Neuronal stem cell (in vitro differentiated cells): ENCODE measurements at regions not wholly inside any gene's neighbourhood (a gene's known extent, or its start where the extent isn't known, plus 50 kb on each side); places are given as distances from the start of the nearest gene placed in this dataset.

Source experiments
- DNase-seq: peaks from one replicate; pipeline ENCODE4 v3.0.0-alpha.2; 2013; ENCODE audit warnings: low spot score
- H2AFZ ChIP-seq: one replicate; pipeline ENCODE4 v1.6.1; 2013; ENCODE audit warnings: mild to moderate bottlenecking, low read length, inconsistent platforms
- H2AK5ac ChIP-seq: 2 replicates; pipeline ENCODE4 v1.6.1; 2013; ENCODE audit warnings: low read depth, mild to moderate bottlenecking, inconsistent platforms, low read length, moderate library complexity, mixed read lengths
- H2BK120ac ChIP-seq: 2 replicates; pipeline ENCODE4 v1.6.1; 2013; ENCODE audit warnings: low read depth, mild to moderate bottlenecking, inconsistent platforms, low read length, moderate library complexity, mixed read lengths
- H2BK12ac ChIP-seq: one replicate; pipeline ENCODE4 v1.6.1; 2013; ENCODE audit warnings: low read length, inconsistent platforms
- H2BK15ac ChIP-seq: 2 replicates; pipeline ENCODE4 v1.6.1; 2013; ENCODE audit warnings: mild to moderate bottlenecking, low read length, inconsistent platforms, mixed read lengths
- H2BK5ac ChIP-seq: one replicate; pipeline ENCODE4 v1.6.1; 2013; ENCODE audit warnings: inconsistent platforms, mild to moderate bottlenecking, low read length, moderate library complexity
- H3K14ac ChIP-seq: one replicate; pipeline ENCODE4 v1.6.1; 2013; ENCODE audit warnings: low read length, inconsistent platforms
- H3K18ac ChIP-seq: 2 replicates; pipeline ENCODE4 v1.6.1; 2013; ENCODE audit warnings: low read length, inconsistent platforms
- H3K23ac ChIP-seq: 2 replicates; pipeline ENCODE4 v1.6.1; 2013; ENCODE audit warnings: low read depth, mild to moderate bottlenecking, mixed read lengths, low read length, inconsistent platforms; ENCODE audit not compliant: poor library complexity
- H3K27ac ChIP-seq: replicated peaks from 3 replicates; pipeline ENCODE4 v1.5.1; 2013; ENCODE audit warnings: low read length, inconsistent platforms
- H3K27me3 ChIP-seq, 3 experiments: 2 replicates each; pipeline ENCODE4 v1.6.1; 2013; ENCODE audit warnings: low read length in 3 of 3, mild to moderate bottlenecking in 2 of 3, inconsistent platforms in 1 of 3, low read depth in 1 of 3, mixed read lengths in 1 of 3, moderate library complexity in 1 of 3; ENCODE audit not compliant: control insufficient read depth in 3 of 3, insufficient read depth in 3 of 3
- H3K36me3 ChIP-seq, 2 donors: replicated peaks in 1 of 2; 2 replicates each; pipeline ENCODE4 v1.6.1; 2013; ENCODE audit warnings: low read length in 2 of 2; ENCODE audit not compliant: control insufficient read depth in 2 of 2, insufficient read depth in 2 of 2
- H3K4ac ChIP-seq: 2 replicates; pipeline ENCODE4 v1.6.1; 2013; ENCODE audit warnings: inconsistent platforms, mild to moderate bottlenecking, low read length, moderate library complexity
- H3K4me1 ChIP-seq, 2 donors: 1 replicate in 1 of 2; 2 replicates in 1 of 2; pipeline ENCODE4 v1.6.1; 2013; ENCODE audit warnings: low read length in 2 of 2, low read depth in 1 of 2; ENCODE audit not compliant: control insufficient read depth in 2 of 2, insufficient read depth in 1 of 2
- H3K4me2 ChIP-seq: one replicate; pipeline ENCODE4 v1.6.1; 2013; ENCODE audit warnings: mild to moderate bottlenecking, low read length, inconsistent platforms; ENCODE audit not compliant: insufficient read depth, poor library complexity, severe bottlenecking
- H3K4me3 ChIP-seq, 2 donors: 2 replicates each; pipeline ENCODE4 v1.5.1; 2013; ENCODE audit warnings: low read length in 2 of 2, mild to moderate bottlenecking in 2 of 2, inconsistent platforms in 1 of 2, moderate library complexity in 1 of 2
- H3K79me1 ChIP-seq: one replicate; pipeline ENCODE4 v1.6.1; 2013; ENCODE audit warnings: low read depth, mild to moderate bottlenecking, inconsistent platforms, low read length, moderate library complexity
- H3K9ac ChIP-seq: one replicate; pipeline ENCODE4 v1.6.1; 2013; ENCODE audit warnings: mild to moderate bottlenecking, low read depth, low read length, inconsistent platforms; ENCODE audit not compliant: poor library complexity
- H3K9me3 ChIP-seq, 2 donors: replicated peaks in 1 of 2; 2 replicates each; pipeline versions ENCODE3 to v1.6.1; 2013; ENCODE audit warnings: low read length in 2 of 2, mild to moderate bottlenecking in 2 of 2, inconsistent platforms in 1 of 2, low read depth in 1 of 2, mixed read lengths in 1 of 2, moderate library complexity in 1 of 2; ENCODE audit not compliant: control insufficient read depth in 2 of 2, insufficient read depth in 1 of 2
- H4K8ac ChIP-seq: one replicate; pipeline ENCODE4 v1.6.1; 2013; ENCODE audit warnings: low read depth, mild to moderate bottlenecking, inconsistent platforms, low read length, moderate library complexity
- H4K91ac ChIP-seq: one replicate; pipeline ENCODE4 v1.6.1; 2013; ENCODE audit warnings: low read length, low read depth, mild to moderate bottlenecking, inconsistent platforms; ENCODE audit not compliant: poor library complexity
- WGBS, 2 donors: extraction: QIAGEN DNeasy Blood & Tissue Kit; methylation state at CpG; one replicate each; pipeline ENCODE4 v1.1.7; 2013; ENCODE audit warnings: missing lambda C conversion rate in 2 of 2, mixed read lengths in 1 of 2; ENCODE audit not compliant: insufficient read length in 2 of 2, insufficient replicate concordance in 1 of 2; ENCODE audit errors: extremely low coverage in 2 of 2; 5-methylcytosine and 5-hydroxymethylcytosine counted together

- Histone ChIP-seq H3K23ac (no peak overlapping the region), H3K27me3 (no peaks in the 10 kb centered on the region), H2BK5ac (no peak overlapping the region), H3K4me1 (no peaks in the 10 kb centered on the region), H3K9ac (no peak overlapping the region), H3K79me1 (peaks cover 3% of the 10 kb centered on the region), H3K18ac (no peak overlapping the region), H3K9me3 (no peaks in the 10 kb centered on the region), H4K91ac (no peak overlapping the region), H3K4ac (no peak overlapping the region), H2BK15ac (no peak overlapping the region), H3K36me3 (no peaks in the 10 kb centered on the region), H2AFZ (no peak overlapping the region), H4K8ac (no peak overlapping the region), H3K27ac (no peak overlapping the region), H3K4me2 (no peak overlapping the region), H2BK12ac (no peak overlapping the region), H3K14ac (no peak overlapping the region), H2AK5ac (no peak overlapping the region), H2BK120ac (no peak overlapping the region), H3K4me3 (no peak overlapping the region)
- WGBS, 2 donors, result no CpG with 5 or more reads among the region's 4 CpGs
- DNase-seq, result no peak
These were observed 306.3 kb upstream of the DUSP10 start for GRCh38 chr1:222048094-222048595.

- H3K4ac ChIP-seq, result no peak overlapping the region
- H3K4me2 ChIP-seq, result no peak overlapping the region
- peaks cover 3% of the 10 kb centered on the region for H3K79me1 ChIP-seq
- H3K9ac ChIP-seq, result no peak overlapping the region
- 100% methylated on average over 1 of the region's 3 CpGs; no CpG with 5 or more reads in 1 of the 2 donors for WGBS, 2 donors
- H2BK120ac ChIP-seq, result no peak overlapping the region
- H2BK5ac ChIP-seq, result no peak overlapping the region
- no peak overlapping the region for H2AFZ ChIP-seq
- DNase-seq, result no peak
- H3K36me3 ChIP-seq, result no peaks in the 10 kb centered on the region
- no peak overlapping the region for H2BK15ac ChIP-seq
- H3K27ac ChIP-seq, result no peak overlapping the region
- no peak overlapping the region for H3K4me3 ChIP-seq
- no peak overlapping the region for H2BK12ac ChIP-seq
- no peak overlapping the region for H2AK5ac ChIP-seq
- H4K8ac ChIP-seq, result no peak overlapping the region
- H3K27me3 ChIP-seq, result no peaks in the 10 kb centered on the region
- H3K14ac ChIP-seq, result no peak overlapping the region
- H3K9me3 ChIP-seq, result no peaks in the 10 kb centered on the region
- H4K91ac ChIP-seq, result no peak overlapping the region
- no peaks in the 10 kb centered on the region for H3K4me1 ChIP-seq
- H3K23ac ChIP-seq, result no peak overlapping the region
- H3K18ac ChIP-seq, result no peak overlapping the region
These were observed 305.5 kb upstream of the DUSP10 start for GRCh38 chr1:222047366-222047765.

- no peak overlapping the region for H3K4me2 ChIP-seq
- H3K14ac ChIP-seq, result no peak overlapping the region
- H3K9me3 ChIP-seq, result no peaks in the 10 kb centered on the region
- no peak overlapping the region for H2BK12ac ChIP-seq
- no peak overlapping the region for H2BK15ac ChIP-seq
- H4K8ac ChIP-seq, result no peak overlapping the region
- H2BK120ac ChIP-seq, result no peak overlapping the region
- no peaks in the 10 kb centered on the region for H3K4me1 ChIP-seq
- peaks cover 3% of the 10 kb centered on the region for H3K79me1 ChIP-seq
- no CpG with 5 or more reads among the region's 3 CpGs for WGBS, 2 donors
- H4K91ac ChIP-seq, result no peak overlapping the region
- no peak overlapping the region for H2AFZ ChIP-seq
- no peak overlapping the region for H2AK5ac ChIP-seq
- no peak for DNase-seq
- H3K4ac ChIP-seq, result no peak overlapping the region
- H3K18ac ChIP-seq, result no peak overlapping the region
- H3K36me3 ChIP-seq, result no peaks in the 10 kb centered on the region
- no peak overlapping the region for H3K27ac ChIP-seq
- H3K9ac ChIP-seq, result no peak overlapping the region
- H3K23ac ChIP-seq, result no peak overlapping the region
- H3K4me3 ChIP-seq, result no peak overlapping the region
- H3K27me3 ChIP-seq, result no peaks in the 10 kb centered on the region
- H2BK5ac ChIP-seq, result no peak overlapping the region
These were observed 304.9 kb upstream of the DUSP10 start for GRCh38 chr1:222046684-222047263.

DNA sequence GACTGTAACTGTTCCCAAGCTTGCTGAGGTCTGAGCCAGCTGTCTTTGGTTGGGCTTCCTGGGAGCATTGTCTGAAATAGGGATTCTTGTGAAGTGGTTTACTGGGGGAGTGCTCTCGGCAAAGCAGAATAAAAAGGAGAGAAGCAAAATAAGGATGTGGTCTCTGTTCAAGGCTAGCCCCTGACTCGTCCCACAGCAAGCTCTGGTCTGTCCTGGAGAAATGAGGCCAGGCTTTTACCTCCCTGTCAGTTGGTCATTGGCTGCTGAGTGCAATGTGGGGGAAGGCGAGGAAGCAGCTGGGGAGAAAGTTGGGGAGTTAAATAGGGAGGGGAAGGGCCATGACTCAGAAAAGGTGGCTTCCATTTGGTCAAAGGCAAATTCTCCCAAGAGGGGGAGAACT is 303.9 kb upstream of the DUSP10 start:
- no peak overlapping the region for H3K4ac ChIP-seq
- H2BK12ac ChIP-seq, result no peak overlapping the region
- no peak for DNase-seq
- no peaks in the 10 kb centered on the region for H3K36me3 ChIP-seq
- no peak overlapping the region for H3K23ac ChIP-seq
- H2AK5ac ChIP-seq, result no peak overlapping the region
- no peak overlapping the region for H4K8ac ChIP-seq
- H2BK5ac ChIP-seq, result no peak overlapping the region
- H2BK15ac ChIP-seq, result no peak overlapping the region
- H3K79me1 ChIP-seq, result peaks cover 3% of the 10 kb centered on the region
- H3K27me3 ChIP-seq, result no peaks in the 10 kb centered on the region
- no CpG with 5 or more reads among the region's 3 CpGs for WGBS, 2 donors
- H3K4me2 ChIP-seq, result no peak overlapping the region
- H3K4me3 ChIP-seq, result no peak overlapping the region
- H3K4me1 ChIP-seq, result no peaks in the 10 kb centered on the region
- no peak overlapping the region for H2BK120ac ChIP-seq
- no peak overlapping the region for H4K91ac ChIP-seq
- H3K14ac ChIP-seq, result no peak overlapping the region
- H3K9me3 ChIP-seq, result no peaks in the 10 kb centered on the region
- no peak overlapping the region for H3K9ac ChIP-seq
- H3K27ac ChIP-seq, result no peak overlapping the region
- no peak overlapping the region for H2AFZ ChIP-seq
- no peak overlapping the region for H3K18ac ChIP-seq
